ENCODE measurements at regions not wholly inside any gene's neighbourhood (a gene's known extent, or its start where the extent isn't known, plus 50 kb on each side); places are given as distances from the start of the nearest gene placed in this dataset.
A peak's percentile ranks its signal among the peaks of the same experiment; 100 is the strongest.

DNA sequence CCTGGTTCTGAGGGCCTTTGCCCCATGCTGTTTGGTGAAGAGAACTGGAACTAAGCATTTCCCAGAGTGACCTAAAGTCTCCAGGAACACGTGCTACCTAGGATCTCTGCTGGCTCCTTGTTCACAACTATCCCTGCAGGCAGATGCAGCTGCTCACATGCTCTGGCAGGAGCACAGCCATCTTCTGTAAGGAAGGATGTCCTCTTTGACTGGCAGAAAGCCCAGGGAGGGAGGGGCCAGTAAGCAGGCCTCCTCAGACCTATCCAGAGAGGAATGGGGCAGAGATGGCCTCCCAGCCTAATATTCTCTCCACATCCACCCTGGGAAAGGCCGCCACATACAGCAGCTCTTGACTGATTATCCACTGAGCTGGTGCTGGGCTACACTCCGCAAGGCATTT lies 142.8 kb upstream of the EOLA2 start:
- CTCF ChIA-PET: no interaction called here
- Histone ChIP-seq H4K20me1 (ENCODE audit: low read length) (no peaks in the 10 kb centered on the region), H3K4me1 (ENCODE audit: insufficient read depth, low read length) (peaks cover 25% of the 10 kb centered on the region), H3K27me3 (ENCODE audit: low read length) (no peaks in the 10 kb centered on the region), H2AFZ (ENCODE audit: low read length) (no peak overlapping the region), H3K9me3 (ENCODE audit: low read length) (no peaks in the 10 kb centered on the region), H3K79me2 (ENCODE audit: low read length) (no peaks in the 10 kb centered on the region), H3K4me2 (ENCODE audit: low read length) (no peak overlapping the region), H3K9ac (ENCODE audit: low read length) (no peak overlapping the region), H3F3A (ENCODE audit: low read length, unreplicated experiment) (peaks cover 4% of the 10 kb centered on the region), H3K9me2 (replicated peaks; ENCODE audit: low read length) (no peaks in the 10 kb centered on the region), H3K4me3 (ENCODE audit: low read length) (no peak overlapping the region), H3K27ac (ENCODE audit: low read length) (no peak overlapping the region), H3K36me3 (ENCODE audit: low read depth, low read length) (no peaks in the 10 kb centered on the region)
- intact Hi-C loops (cut with micrococcal nuclease): no loop called here
- ATAC-seq (no peak), DNase-seq (no peak)
- POLR2A ChIA-PET (ENCODE audit: unreplicated experiment): no interaction called here
- no TSS peak for BruUV-seq (replicated peaks)
- TF ChIP-seq EZH2phosphoT487 (IDR thresholded peaks at IDR 0.05; ENCODE audit: borderline replicate concordance, low read length) (no peak), CTCF (conservative IDR thresholded peaks at IDR 0.05; ENCODE audit: low read depth, low read length) (no peak), EZH2 (IDR thresholded peaks at IDR 0.05; ENCODE audit: low read length, unreplicated experiment) (no peak)

GRCh38 chrX:150084496-150085229 lies 146.4 kb upstream of the EOLA2 start:
- POLR2A ChIA-PET (ENCODE audit: unreplicated experiment): interaction anchor here (0.5 kb wide), 1 partner anchor 38 kb away, joined by 8 read pairs; no protein-coding TSS in a partner anchor

More at GRCh38 chrX:150084496-150085229, 146.4 kb upstream of the EOLA2 start:
- no peaks in the 10 kb centered on the region for H3K79me2 ChIP-seq (ENCODE audit: low read length)
- H3K4me2 ChIP-seq (ENCODE audit: low read length): peak overlapping the region; percentile 72
- BruUV-seq (replicated peaks): no TSS peak
- H3K9me2 ChIP-seq (replicated peaks; ENCODE audit: low read length): no peaks in the 10 kb centered on the region
- peak overlapping the region; percentile 55; the same call in 1 of the 2 replicates for H2AFZ ChIP-seq (ENCODE audit: low read length)
- no peaks in the 10 kb centered on the region for H3K36me3 ChIP-seq (ENCODE audit: low read depth, low read length)
- H3K4me3 ChIP-seq (ENCODE audit: low read length): peak overlapping the region; percentile 11; the same call in 1 of the 2 replicates
- peak overlapping the region; percentile 94 for H3K27ac ChIP-seq (ENCODE audit: low read length)
- intact Hi-C loops (cut with micrococcal nuclease): loop anchor here (1.0 to 5.0 kb wide), 6 partner anchors 22 to 278 kb away; partner anchors contain the start of gene MAMLD1
- H3K4me1 ChIP-seq (ENCODE audit: insufficient read depth, low read length): peaks cover 33% of the 10 kb centered on the region
- peak overlapping the region; percentile 63 for H3K9ac ChIP-seq (ENCODE audit: low read length)
- CTCF ChIA-PET: interaction anchor here (0.7 kb wide), 1 partner anchor 400 kb away, joined by 3 read pairs; no protein-coding TSS in a partner anchor
- ATAC-seq: peak; percentile 83
- peaks cover 4% of the 10 kb centered on the region for H3F3A ChIP-seq (ENCODE audit: low read length, unreplicated experiment)
- DNase-seq: peak; percentile 87
- H3K27me3 ChIP-seq (ENCODE audit: low read length): no peaks in the 10 kb centered on the region
- no peak for TF ChIP-seq EZH2phosphoT487 (IDR thresholded peaks at IDR 0.05; ENCODE audit: borderline replicate concordance, low read length)
- no peak for TF ChIP-seq EZH2 (IDR thresholded peaks at IDR 0.05; ENCODE audit: low read length, unreplicated experiment)
- no peak for TF ChIP-seq CTCF (conservative IDR thresholded peaks at IDR 0.05; ENCODE audit: low read depth, low read length)
- no peaks in the 10 kb centered on the region for H4K20me1 ChIP-seq (ENCODE audit: low read length)
- no peaks in the 10 kb centered on the region for H3K9me3 ChIP-seq (ENCODE audit: low read length)

All from PC-3 (cell line).